ENCODE measurements at regions not wholly inside any gene's neighbourhood (a gene's known extent, or its start where the extent isn't known, plus 50 kb on each side); places are given as distances from the start of the nearest gene placed in this dataset.

DNA sequence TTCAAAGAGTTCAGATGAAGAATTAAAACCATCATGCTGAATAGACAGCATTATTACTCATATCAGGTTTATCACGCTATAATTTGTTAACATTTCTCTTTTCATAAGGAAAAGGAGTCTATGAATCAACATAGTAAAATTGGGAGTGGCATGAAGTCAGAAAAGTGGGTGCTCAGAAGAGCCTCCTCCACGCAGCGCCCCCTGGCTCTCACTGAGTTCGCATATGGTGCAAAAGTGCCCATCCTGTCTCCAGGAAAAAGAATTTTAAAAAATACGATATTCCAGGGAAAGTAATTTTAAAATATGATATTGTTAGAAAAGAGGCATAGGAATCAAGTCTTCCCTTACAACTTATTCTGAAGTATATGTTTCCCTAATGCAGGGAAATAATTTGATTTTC is 176.3 kb upstream of the TCERG1L start:
- no peak overlapping the region for H3K4me3 ChIP-seq
- ChIA-PET SMC1A (ENCODE audit: uncharacterized antibody, unreplicated experiment) (no interaction called here), CTCF (no interaction called here), POLR2A (no interaction called here), RAD21 (ENCODE audit: unreplicated experiment) (no interaction called here)
- FAIRE-seq (no peak), ATAC-seq (no peak), DNase-seq (ENCODE audit: low read depth, low spot score) (no peak)
- no peak overlapping the region for H3K4me2 ChIP-seq (ENCODE audit: control insufficient read depth, insufficient read depth)
- no TSS peak for BruUV-seq (replicated peaks)
- WGBS (ENCODE audit: insufficient coverage, insufficient replicate concordance, low lambda C conversion rate, missing lambda C conversion rate), result 55% methylated on average over 5 of the region's 5 CpGs
- H2AFZ ChIP-seq (ENCODE audit: control insufficient read depth, low read depth, low read length), result no peak overlapping the region
- in situ Hi-C loops (cut with MboI) (no loop called here), intact Hi-C loops (cut with micrococcal nuclease; ENCODE audit: unreplicated experiment) (no loop called here)
- no peaks in the 10 kb centered on the region for H3K79me2 ChIP-seq (ENCODE audit: control insufficient read depth, insufficient read depth, low read length)
- H3K4me1 ChIP-seq (ENCODE audit: control insufficient read depth, insufficient read depth, low read length), result no peaks in the 10 kb centered on the region
- no peaks in the 10 kb centered on the region for H3K27me3 ChIP-seq (replicated peaks in 1 of 2; ENCODE audit: control insufficient read depth in 2 of 2, insufficient read depth in 2 of 2, low read length in 1 of 2)
- no peak overlapping the region for H3K27ac ChIP-seq (ENCODE audit: control insufficient read depth, insufficient read depth)
- no peak overlapping the region for H3K9ac ChIP-seq (ENCODE audit: control insufficient read depth, insufficient read depth, low read length)
- H4K20me1 ChIP-seq (ENCODE audit: control insufficient read depth, insufficient read depth), result no peaks in the 10 kb centered on the region
- no peaks in the 10 kb centered on the region for H3K36me3 ChIP-seq (ENCODE audit: control insufficient read depth in 2 of 2, insufficient read depth in 2 of 2, low read length in 1 of 2)
- H3K9me3 ChIP-seq (replicated peaks; ENCODE audit: control insufficient read depth, insufficient read depth, low read length), result no peaks in the 10 kb centered on the region
- no peak for TF ChIP-seq ETV6 (conservative IDR thresholded peaks at IDR 0.05 in 1 of 2, IDR thresholded peaks at IDR 0.05 in 1 of 2; ENCODE audit: borderline replicate concordance in 1 of 2, low read depth in 1 of 2)
- TF ChIP-seq CBX3 (IDR thresholded peaks at IDR 0.05; ENCODE audit: borderline replicate concordance, low read depth), result no peak
- no peak for TF ChIP-seq JUNB (IDR thresholded peaks at IDR 0.05)
- TF ChIP-seq BHLHE40 (IDR thresholded peaks at IDR 0.05; ENCODE audit: borderline replicate concordance in 1 of 2, low read depth in 2 of 2, low read length in 1 of 2), result no peak
- TF ChIP-seq NFIC (IDR thresholded peaks at IDR 0.05; ENCODE audit: low read depth, low read length), result no peak
- TF ChIP-seq POLR2AphosphoS5 (IDR thresholded peaks at IDR 0.05; ENCODE audit: low read length), result no peak
- TF ChIP-seq, protein P1, sequence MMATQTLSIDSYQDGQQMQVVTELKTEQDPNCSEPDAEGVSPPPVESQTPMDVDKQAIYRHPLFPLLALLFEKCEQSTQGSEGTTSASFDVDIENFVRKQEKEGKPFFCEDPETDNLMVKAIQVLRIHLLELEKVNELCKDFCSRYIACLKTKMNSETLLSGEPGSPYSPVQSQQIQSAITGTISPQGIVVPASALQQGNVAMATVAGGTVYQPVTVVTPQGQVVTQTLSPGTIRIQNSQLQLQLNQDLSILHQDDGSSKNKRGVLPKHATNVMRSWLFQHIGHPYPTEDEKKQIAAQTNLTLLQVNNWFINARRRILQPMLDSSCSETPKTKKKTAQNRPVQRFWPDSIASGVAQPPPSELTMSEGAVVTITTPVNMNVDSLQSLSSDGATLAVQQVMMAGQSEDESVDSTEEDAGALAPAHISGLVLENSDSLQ (IDR thresholded peaks at IDR 0.05), result no peak
- TF ChIP-seq, protein P2, sequence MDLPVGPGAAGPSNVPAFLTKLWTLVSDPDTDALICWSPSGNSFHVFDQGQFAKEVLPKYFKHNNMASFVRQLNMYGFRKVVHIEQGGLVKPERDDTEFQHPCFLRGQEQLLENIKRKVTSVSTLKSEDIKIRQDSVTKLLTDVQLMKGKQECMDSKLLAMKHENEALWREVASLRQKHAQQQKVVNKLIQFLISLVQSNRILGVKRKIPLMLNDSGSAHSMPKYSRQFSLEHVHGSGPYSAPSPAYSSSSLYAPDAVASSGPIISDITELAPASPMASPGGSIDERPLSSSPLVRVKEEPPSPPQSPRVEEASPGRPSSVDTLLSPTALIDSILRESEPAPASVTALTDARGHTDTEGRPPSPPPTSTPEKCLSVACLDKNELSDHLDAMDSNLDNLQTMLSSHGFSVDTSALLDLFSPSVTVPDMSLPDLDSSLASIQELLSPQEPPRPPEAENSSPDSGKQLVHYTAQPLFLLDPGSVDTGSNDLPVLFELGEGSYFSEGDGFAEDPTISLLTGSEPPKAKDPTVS (IDR thresholded peaks at IDR 0.05; ENCODE audit: low read depth, low read length), result no peak
- TF ChIP-seq, protein P3, sequence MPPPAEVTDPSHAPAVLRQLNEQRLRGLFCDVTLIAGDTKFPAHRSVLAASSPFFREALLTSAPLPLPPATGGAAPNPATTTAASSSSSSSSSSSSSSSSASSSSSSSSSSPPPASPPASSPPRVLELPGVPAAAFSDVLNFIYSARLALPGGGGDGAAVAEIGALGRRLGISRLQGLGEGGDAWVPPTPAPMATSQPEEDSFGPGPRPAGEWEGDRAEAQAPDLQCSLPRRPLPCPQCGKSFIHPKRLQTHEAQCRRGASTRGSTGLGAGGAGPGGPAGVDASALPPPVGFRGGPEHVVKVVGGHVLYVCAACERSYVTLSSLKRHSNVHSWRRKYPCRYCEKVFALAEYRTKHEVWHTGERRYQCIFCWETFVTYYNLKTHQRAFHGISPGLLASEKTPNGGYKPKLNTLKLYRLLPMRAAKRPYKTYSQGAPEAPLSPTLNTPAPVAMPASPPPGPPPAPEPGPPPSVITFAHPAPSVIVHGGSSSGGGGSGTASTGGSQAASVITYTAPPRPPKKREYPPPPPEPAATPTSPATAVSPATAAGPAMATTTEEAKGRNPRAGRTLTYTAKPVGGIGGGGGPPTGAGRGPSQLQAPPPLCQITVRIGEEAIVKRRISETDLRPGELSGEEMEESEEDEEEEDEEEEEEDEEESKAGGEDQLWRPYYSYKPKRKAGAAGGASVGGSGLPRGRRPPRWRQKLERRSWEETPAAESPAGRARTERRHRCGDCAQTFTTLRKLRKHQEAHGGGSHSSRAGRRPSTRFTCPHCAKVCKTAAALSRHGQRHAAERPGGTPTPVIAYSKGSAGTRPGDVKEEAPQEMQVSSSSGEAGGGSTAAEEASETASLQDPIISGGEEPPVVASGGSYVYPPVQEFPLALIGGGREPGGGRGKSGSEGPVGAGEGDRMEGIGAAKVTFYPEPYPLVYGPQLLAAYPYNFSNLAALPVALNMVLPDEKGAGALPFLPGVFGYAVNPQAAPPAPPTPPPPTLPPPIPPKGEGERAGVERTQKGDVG (CRISPR knock-in tag; IDR thresholded peaks at IDR 0.05), result no peak
- TF ChIP-seq, protein P4, sequence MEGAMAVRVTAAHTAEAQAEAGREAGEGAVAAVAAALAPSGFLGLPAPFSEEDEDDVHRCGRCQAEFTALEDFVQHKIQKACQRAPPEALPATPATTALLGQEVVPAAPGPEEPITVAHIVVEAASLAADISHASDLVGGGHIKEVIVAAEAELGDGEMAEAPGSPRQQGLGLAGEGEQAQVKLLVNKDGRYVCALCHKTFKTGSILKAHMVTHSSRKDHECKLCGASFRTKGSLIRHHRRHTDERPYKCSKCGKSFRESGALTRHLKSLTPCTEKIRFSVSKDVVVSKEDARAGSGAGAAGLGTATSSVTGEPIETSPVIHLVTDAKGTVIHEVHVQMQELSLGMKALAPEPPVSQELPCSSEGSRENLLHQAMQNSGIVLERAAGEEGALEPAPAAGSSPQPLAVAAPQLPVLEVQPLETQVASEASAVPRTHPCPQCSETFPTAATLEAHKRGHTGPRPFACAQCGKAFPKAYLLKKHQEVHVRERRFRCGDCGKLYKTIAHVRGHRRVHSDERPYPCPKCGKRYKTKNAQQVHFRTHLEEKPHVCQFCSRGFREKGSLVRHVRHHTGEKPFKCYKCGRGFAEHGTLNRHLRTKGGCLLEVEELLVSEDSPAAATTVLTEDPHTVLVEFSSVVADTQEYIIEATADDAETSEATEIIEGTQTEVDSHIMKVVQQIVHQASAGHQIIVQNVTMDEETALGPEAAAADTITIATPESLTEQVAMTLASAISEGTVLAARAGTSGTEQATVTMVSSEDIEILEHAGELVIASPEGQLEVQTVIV (IDR thresholded peaks at IDR 0.05; ENCODE audit: borderline replicate concordance, partially characterized antibody), result no peak
- TF ChIP-seq STAT1 (conservative IDR thresholded peaks at IDR 0.05), result no peak
- TF ChIP-seq IRF4 (IDR thresholded peaks at IDR 0.05; ENCODE audit: low read depth, low read length), result no peak
- TF ChIP-seq PAX5 (IDR thresholded peaks at IDR 0.05; ENCODE audit: borderline replicate concordance, low read depth, low read length), result no peak
